ENCODE measurements at regions not wholly inside any gene's neighbourhood (a gene's known extent, or its start where the extent isn't known, plus 50 kb on each side); places are given as distances from the start of the nearest gene placed in this dataset.

DNA sequence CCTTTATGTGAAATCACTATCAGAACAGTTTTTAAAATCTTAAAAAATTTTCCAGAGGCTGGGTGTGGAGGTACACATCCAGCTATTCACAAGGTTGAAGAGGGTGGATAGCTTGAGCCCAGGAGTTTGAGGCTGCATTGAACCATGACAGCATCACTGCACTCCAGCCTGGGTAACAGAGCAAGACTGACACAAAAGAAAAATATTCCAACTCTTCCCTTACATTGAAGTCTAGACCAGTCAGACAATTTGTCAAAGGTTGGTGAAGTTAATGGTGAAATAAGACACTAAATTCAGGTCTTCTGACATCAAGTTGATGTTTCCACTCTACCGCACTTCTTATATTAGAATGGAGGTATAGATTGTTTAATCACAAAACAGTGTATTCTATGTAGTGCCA is 52.8 kb downstream of the HYCC2 start:
- peak; percentile 29 for DNase-seq

DNA sequence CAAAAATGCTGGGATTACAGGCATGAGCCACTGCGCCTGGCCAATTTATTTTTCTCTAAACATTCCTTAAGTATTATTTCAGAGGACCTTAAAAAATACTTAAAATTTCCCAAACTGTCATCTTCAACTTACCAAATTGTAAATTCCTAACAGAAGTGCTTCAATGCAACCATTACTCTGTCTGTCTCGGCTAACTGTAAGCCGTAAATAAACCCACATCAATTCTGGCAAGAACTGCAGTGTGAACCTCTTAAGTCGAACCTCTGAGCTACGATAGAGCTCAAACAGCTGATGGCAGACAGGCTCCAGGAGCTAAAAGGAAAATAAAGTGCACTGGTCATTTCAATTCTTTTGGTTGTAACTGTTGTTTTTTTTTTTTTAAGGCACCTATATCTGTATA is 53.4 kb upstream of the ORC2 start:
- no peak for DNase-seq

Data from left kidney (tissue), 1 donor.